Activated naive CD4-positive, alpha-beta T cell treated with anti-CD3 and anti-CD28 coated beads for 36 hours (primary cell): ENCODE measurements at regions not wholly inside any gene's neighbourhood (a gene's known extent, or its start where the extent isn't known, plus 50 kb on each side); places are given as distances from the start of the nearest gene placed in this dataset.
"Not testable (repeated sequence)": the region's sequence is repeated elsewhere in the genome, so short reads cannot be mapped to it uniquely, and the experiment has no call there.

ENCODE experiments used
- CTCF ChIA-PET: fragments of 350-600 bp; sonication (Branson Sonifier 250); formaldehyde crosslinking; loops from one replicate; lab custom pipeline; 2021; ENCODE audit warnings: antibody characterized with exemption; lab: Charles Lee
- DNase-seq: peaks from one replicate; pipeline ENCODE4 v3.0.0-alpha.2; 2020
- H3K27ac Mint-ChIP-seq: one replicate; pipeline ENCODE4 v1.8.0; 2021; ENCODE audit warnings: mild to moderate bottlenecking, mixed read lengths
- H3K27me3 Mint-ChIP-seq: one replicate; pipeline ENCODE4 v1.8.0; 2021; ENCODE audit warnings: low read depth, mixed read lengths
- H3K36me3 Mint-ChIP-seq: one replicate; pipeline ENCODE4 v1.8.0; 2021; ENCODE audit warnings: low read depth, mixed read lengths
- H3K4me1 Mint-ChIP-seq: one replicate; pipeline ENCODE4 v1.8.0; 2021; ENCODE audit warnings: low read depth, mixed read lengths
- H3K4me3 Mint-ChIP-seq: one replicate; pipeline ENCODE4 v1.8.0; 2021; ENCODE audit warnings: mild to moderate bottlenecking, moderate library complexity, mixed read lengths
- H3K9me3 Mint-ChIP-seq: one replicate; pipeline ENCODE4 v1.8.0; 2021; ENCODE audit warnings: mixed read lengths
- intact Hi-C: fragments of 100-400 bp; cut with micrococcal nuclease; formaldehyde crosslinking; loops from one replicate; pipeline ENCODE4 v1.15.1; 2023

GRCh38 chrX:980587-981235 lies 231.7 kb downstream of the CRLF2 start:
- Mint-ChIP-seq H3K27ac (no peak overlapping the region), H3K4me3 (no peak overlapping the region), H3K27me3 (peaks cover 24% of the 10 kb centered on the region), H3K4me1 (peaks cover 12% of the 10 kb centered on the region), H3K36me3 (peaks cover 3% of the 10 kb centered on the region), H3K9me3 (peaks cover 4% of the 10 kb centered on the region)
- CTCF ChIA-PET, result no interaction called here
- DNase-seq, result no peak
- intact Hi-C loops, result no loop called here

GRCh38 chrX:979127-979526 lies 233.3 kb downstream of the CRLF2 start:
- H3K36me3 Mint-ChIP-seq, result not testable (repeated sequence)

GRCh38 chrX:973010-973632 lies 239.3 kb downstream of the CRLF2 start:
- Mint-ChIP-seq H3K9me3 (peaks cover 4% of the 10 kb centered on the region), H3K36me3 (peaks cover 1% of the 10 kb centered on the region), H3K27me3 (no peaks in the 10 kb centered on the region), H3K4me3 (no peak overlapping the region), H3K4me1 (no peaks in the 10 kb centered on the region), H3K27ac (no peak overlapping the region)
- no peak for DNase-seq
- intact Hi-C loops, result no loop called here
- CTCF ChIA-PET, result no interaction called here

More at GRCh38 chrX:979127-979526, 233.3 kb downstream of the CRLF2 start:
- Mint-ChIP-seq H3K4me1 (peaks cover 12% of the 10 kb centered on the region), H3K27me3 (peaks cover 24% of the 10 kb centered on the region)
- DNase-seq, CTCF ChIA-PET, H3K4me3 Mint-ChIP-seq, intact Hi-C loops, H3K9me3 Mint-ChIP-seq, H3K27ac Mint-ChIP-seq: not testable (repeated sequence)

- no peaks in the 10 kb centered on the region for H3K27me3 Mint-ChIP-seq
- H3K27ac Mint-ChIP-seq, result no peak overlapping the region
- no peak for DNase-seq
- H3K9me3 Mint-ChIP-seq, result no peaks in the 10 kb centered on the region
- no peak overlapping the region for H3K4me3 Mint-ChIP-seq
- intact Hi-C loops, result no loop called here
- no peaks in the 10 kb centered on the region for H3K4me1 Mint-ChIP-seq
- CTCF ChIA-PET, result no interaction called here
- H3K36me3 Mint-ChIP-seq, result no peaks in the 10 kb centered on the region
These were observed 244.1 kb downstream of the CRLF2 start for GRCh38 chrX:968148-968965.

GRCh38 chrX:966396-967070 lies 245.9 kb downstream of the CRLF2 start:
- no peaks in the 10 kb centered on the region for H3K4me1 Mint-ChIP-seq
- H3K9me3 Mint-ChIP-seq, result no peaks in the 10 kb centered on the region
- intact Hi-C loops, result no loop called here
- no peaks in the 10 kb centered on the region for H3K27me3 Mint-ChIP-seq
- DNase-seq, result no peak
- no peak overlapping the region for H3K27ac Mint-ChIP-seq
- no peaks in the 10 kb centered on the region for H3K36me3 Mint-ChIP-seq
- CTCF ChIA-PET, result no interaction called here
- H3K4me3 Mint-ChIP-seq, result no peak overlapping the region

GRCh38 chrX:964831-965416 lies 247.5 kb downstream of the CRLF2 start:
- Mint-ChIP-seq H3K36me3 (no peaks in the 10 kb centered on the region), H3K27ac (no peak overlapping the region), H3K9me3 (no peaks in the 10 kb centered on the region), H3K27me3 (peaks cover 1% of the 10 kb centered on the region), H3K4me3 (no peak overlapping the region), H3K4me1 (no peaks in the 10 kb centered on the region)
- intact Hi-C loops, result no loop called here
- DNase-seq, result no peak
- CTCF ChIA-PET, result no interaction called here

GRCh38 chrX:960821-961220 lies 251.6 kb downstream of the CRLF2 start:
- Mint-ChIP-seq H3K9me3 (peaks cover 2% of the 10 kb centered on the region), H3K4me1 (no peaks in the 10 kb centered on the region), H3K27me3 (peaks cover 1% of the 10 kb centered on the region), H3K4me3 (no peak overlapping the region), H3K36me3 (no peaks in the 10 kb centered on the region), H3K27ac (no peak overlapping the region)
- intact Hi-C loops, result no loop called here
- no peak for DNase-seq
- CTCF ChIA-PET, result no interaction called here

- no peak overlapping the region for H3K27ac Mint-ChIP-seq
- no peaks in the 10 kb centered on the region for H3K4me1 Mint-ChIP-seq
- intact Hi-C loops, result no loop called here
- no peaks in the 10 kb centered on the region for H3K36me3 Mint-ChIP-seq
- no peak overlapping the region for H3K4me3 Mint-ChIP-seq
- peaks cover 2% of the 10 kb centered on the region for H3K9me3 Mint-ChIP-seq
- CTCF ChIA-PET, result no interaction called here
- no peak for DNase-seq
- peaks cover 1% of the 10 kb centered on the region for H3K27me3 Mint-ChIP-seq
These were observed 252.9 kb downstream of the CRLF2 start for GRCh38 chrX:959595-959994.

- intact Hi-C loops, DNase-seq, H3K27me3 Mint-ChIP-seq, H3K9me3 Mint-ChIP-seq, H3K36me3 Mint-ChIP-seq, H3K4me1 Mint-ChIP-seq, CTCF ChIA-PET, H3K4me3 Mint-ChIP-seq, H3K27ac Mint-ChIP-seq: not testable (repeated sequence)
These were observed 257.2 kb downstream of the CRLF2 start for GRCh38 chrX:955168-955781.

- Mint-ChIP-seq H3K4me1 (no peaks in the 10 kb centered on the region), H3K27me3 (no peaks in the 10 kb centered on the region), H3K9me3 (peaks cover 2% of the 10 kb centered on the region), H3K36me3 (no peaks in the 10 kb centered on the region), H3K4me3 (no peak overlapping the region), H3K27ac (no peak overlapping the region)
- CTCF ChIA-PET, result no interaction called here
- no peak for DNase-seq
- intact Hi-C loops, result no loop called here
These were observed 258.5 kb downstream of the CRLF2 start for GRCh38 chrX:953879-954482.

- DNase-seq, result no peak
- no peaks in the 10 kb centered on the region for H3K4me1 Mint-ChIP-seq
- intact Hi-C loops, result no loop called here
- no peak overlapping the region for H3K27ac Mint-ChIP-seq
- peaks cover 2% of the 10 kb centered on the region for H3K9me3 Mint-ChIP-seq
- no peaks in the 10 kb centered on the region for H3K36me3 Mint-ChIP-seq
- H3K4me3 Mint-ChIP-seq, result no peak overlapping the region
- CTCF ChIA-PET, result no interaction called here
- H3K27me3 Mint-ChIP-seq, result no peaks in the 10 kb centered on the region
These were observed 259.6 kb downstream of the CRLF2 start for GRCh38 chrX:952816-953215.
